GM12873 (cell line): ENCODE measurements at regions not wholly inside any gene's neighbourhood (a gene's known extent, or its start where the extent isn't known, plus 50 kb on each side); places are given as distances from the start of the nearest gene placed in this dataset.

Experiments used
- TF ChIP-seq, protein P1 (sequence below): IDR thresholded peaks from 2 replicates; pipeline ENCODE4 v1.5.1; 2012; ENCODE audit warnings: low read depth, mild to moderate bottlenecking, moderate library complexity, low read length, control low read depth; ENCODE audit not compliant: insufficient read depth; ENCODE audit errors: missing control alignments

DNA sequence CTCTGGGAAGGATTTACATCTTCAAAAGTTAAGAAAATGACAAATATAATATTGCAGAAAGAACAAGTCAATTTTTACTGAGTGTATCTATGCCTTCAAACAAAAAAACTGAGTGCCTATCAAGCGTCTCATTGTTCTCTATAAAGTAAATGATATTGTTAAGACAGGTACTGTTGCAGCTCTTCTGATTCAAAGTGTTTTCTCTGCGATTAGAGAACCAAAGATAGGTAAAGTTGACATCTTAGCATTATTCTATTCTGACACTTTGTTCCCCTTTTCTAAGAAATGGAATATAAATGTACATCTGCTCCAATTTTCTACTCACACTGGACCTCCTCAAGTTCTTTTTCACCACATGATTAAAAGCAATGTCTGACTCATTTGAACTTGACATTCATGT, 1317.7 kb downstream of the CDH11 start:
- TF ChIP-seq, protein P1, sequence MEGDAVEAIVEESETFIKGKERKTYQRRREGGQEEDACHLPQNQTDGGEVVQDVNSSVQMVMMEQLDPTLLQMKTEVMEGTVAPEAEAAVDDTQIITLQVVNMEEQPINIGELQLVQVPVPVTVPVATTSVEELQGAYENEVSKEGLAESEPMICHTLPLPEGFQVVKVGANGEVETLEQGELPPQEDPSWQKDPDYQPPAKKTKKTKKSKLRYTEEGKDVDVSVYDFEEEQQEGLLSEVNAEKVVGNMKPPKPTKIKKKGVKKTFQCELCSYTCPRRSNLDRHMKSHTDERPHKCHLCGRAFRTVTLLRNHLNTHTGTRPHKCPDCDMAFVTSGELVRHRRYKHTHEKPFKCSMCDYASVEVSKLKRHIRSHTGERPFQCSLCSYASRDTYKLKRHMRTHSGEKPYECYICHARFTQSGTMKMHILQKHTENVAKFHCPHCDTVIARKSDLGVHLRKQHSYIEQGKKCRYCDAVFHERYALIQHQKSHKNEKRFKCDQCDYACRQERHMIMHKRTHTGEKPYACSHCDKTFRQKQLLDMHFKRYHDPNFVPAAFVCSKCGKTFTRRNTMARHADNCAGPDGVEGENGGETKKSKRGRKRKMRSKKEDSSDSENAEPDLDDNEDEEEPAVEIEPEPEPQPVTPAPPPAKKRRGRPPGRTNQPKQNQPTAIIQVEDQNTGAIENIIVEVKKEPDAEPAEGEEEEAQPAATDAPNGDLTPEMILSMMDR: no peak

DNA sequence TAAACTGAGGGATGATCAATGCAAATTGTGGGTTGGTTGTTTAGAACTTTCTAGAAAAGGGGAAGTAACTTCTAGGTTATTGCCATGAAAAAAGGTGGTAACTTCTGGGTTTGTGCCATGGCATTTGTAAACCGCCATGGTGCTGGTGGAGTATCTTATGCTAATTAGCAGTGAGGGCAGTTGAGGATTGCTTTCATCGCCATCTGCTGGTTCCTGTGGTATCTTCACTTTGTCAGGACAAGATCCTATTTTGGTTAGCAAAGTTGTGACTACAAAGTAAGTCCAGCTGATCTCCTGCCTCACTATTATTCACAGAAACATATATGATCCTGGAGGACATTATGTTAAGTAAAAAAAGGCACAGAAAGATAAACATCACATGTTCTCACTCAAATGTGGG, 1332.3 kb downstream of the CDH11 start:
- TF ChIP-seq, protein P1: no peak

DNA sequence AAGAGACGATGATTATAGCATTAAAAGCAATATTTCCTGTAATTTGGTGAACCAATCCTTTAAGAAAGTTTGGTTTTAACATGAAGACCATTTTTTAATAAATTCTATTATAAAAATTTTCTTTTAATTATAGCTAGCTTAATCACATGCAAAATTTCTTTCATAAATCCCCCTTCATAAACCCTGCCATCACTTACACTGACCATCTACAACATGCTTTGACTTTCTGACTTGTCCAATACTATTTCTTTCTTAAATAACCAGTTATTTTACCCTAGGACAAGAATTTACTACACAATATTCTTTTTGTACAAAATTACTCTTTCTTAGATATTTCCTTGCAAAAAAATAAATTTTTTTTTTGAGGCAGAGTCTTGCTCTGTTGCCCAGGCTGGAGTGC, 1334.8 kb downstream of the CDH11 start:
- TF ChIP-seq, protein P1: no peak

DNA sequence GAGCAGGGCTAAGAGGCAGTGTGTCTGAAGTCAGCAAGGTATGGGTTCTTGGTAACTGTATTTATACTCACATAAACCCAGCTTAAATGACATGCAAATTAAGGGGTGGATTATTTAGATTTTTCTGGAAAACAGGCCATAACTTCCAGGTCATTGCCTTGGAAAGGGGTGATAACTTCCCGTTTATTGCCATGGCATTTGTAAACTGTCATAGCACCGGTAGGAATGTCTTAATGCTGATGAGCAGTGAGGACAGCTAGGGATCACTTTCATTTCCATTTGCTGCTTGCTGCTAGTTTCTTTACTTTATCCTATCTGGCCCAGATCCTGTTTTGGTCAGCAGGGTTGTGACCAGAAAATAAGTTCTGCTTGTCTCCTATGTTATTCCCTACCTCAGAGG, 1336.7 kb downstream of the CDH11 start:
- TF ChIP-seq, protein P1: no peak

DNA sequence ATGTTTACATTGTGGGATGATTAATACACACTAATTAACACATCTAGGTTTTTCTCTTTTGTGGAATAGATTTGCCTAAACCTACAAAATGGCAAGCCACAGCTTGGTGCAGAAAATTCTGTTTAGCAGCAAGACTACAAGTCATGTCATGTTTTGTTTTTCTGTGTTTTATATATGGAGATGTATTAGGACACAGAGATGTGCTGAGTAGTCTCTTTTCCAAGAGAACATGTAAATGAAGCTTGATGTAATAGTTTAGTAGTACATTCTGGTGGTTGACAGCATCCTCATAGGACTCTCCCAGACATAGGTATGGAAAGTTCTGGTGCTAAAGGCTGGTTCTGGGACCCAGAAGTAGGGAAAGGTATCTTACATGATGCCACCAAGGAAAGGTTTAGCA, 1345.4 kb downstream of the CDH11 start:
- TF ChIP-seq, protein P1: no peak

DNA sequence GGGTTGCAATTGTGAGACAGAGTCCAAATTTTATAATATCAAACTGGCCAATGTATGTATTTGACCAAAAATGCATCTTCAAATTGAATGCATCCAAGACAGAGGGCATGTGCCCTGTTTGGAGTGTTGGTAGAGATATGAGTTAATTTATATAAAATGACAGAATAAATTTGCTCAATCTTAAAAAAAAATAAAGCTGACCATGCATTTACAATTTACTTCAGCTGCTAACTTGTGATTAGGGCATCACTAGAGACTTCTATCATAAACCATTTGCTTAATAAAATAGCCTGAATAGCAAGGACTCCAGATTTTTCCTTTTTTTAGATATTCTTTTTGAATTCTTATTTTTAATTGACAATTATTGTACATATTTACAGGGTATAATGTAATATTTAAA, 1345.8 kb downstream of the CDH11 start:
- TF ChIP-seq, protein P1: no peak

DNA sequence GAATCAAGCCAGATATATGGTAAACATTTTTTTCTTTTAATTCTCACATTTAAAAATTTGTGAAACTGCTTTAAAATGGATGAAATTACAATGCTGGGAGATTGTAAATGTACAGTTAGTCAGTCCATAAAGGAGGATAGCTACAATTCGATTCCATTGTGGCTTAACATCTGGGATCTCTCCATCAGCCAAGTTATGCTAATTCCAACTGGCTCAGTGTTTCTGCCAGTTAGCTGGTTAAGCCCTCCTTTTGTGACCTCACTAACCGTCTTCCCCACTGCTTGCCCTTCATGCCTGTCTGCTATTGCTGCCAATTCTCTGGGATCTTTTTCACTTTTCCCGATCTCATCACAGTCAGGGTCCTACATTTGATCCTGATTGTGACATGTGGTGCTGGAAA, 1347.6 kb downstream of the CDH11 start:
- TF ChIP-seq, protein P1: no peak
